ENCODE measurements at regions not wholly inside any gene's neighbourhood (a gene's known extent, or its start where the extent isn't known, plus 50 kb on each side); places are given as distances from the start of the nearest gene placed in this dataset.
"Not testable (repeated sequence)": the region's sequence is repeated elsewhere in the genome, so short reads cannot be mapped to it uniquely, and the experiment has no call there.

- intact Hi-C loops (cut with DNase I), result no loop called here
- no peak for DNase-seq (ENCODE audit: low spot score)
Observed at GRCh38 chr3:82475306-82475705, 713.9 kb upstream of the GBE1 start.

- no peak for DNase-seq (ENCODE audit: low spot score)
- intact Hi-C loops (cut with DNase I), result no loop called here
Observed at GRCh38 chr3:82474711-82475110, 713.3 kb upstream of the GBE1 start.

GRCh38 chr3:82473864-82474541, 712.6 kb upstream of the GBE1 start:
- intact Hi-C loops (cut with DNase I), result no loop called here
- DNase-seq (ENCODE audit: low spot score), result no peak

- DNase-seq (ENCODE audit: low spot score), result no peak
- intact Hi-C loops (cut with DNase I), result no loop called here
Observed at GRCh38 chr3:82467051-82467450, 705.6 kb upstream of the GBE1 start.

GRCh38 chr3:82462977-82463376, 701.5 kb upstream of the GBE1 start:
- no peak for DNase-seq (ENCODE audit: low spot score)

GRCh38 chr3:82461049-82461889, 699.8 kb upstream of the GBE1 start:
- no peak for DNase-seq (ENCODE audit: low spot score)
- intact Hi-C loops (cut with DNase I), result no loop called here

More at GRCh38 chr3:82462977-82463376, 701.5 kb upstream of the GBE1 start:
- intact Hi-C loops (cut with DNase I), result no loop called here

- intact Hi-C loops (cut with DNase I), result no loop called here
- no peak for DNase-seq (ENCODE audit: low spot score)
Observed at GRCh38 chr3:82448320-82448719, 686.9 kb upstream of the GBE1 start.

GRCh38 chr3:82428821-82429220, 667.4 kb upstream of the GBE1 start:
- intact Hi-C loops (cut with DNase I); DNase-seq (ENCODE audit: low spot score): not testable (repeated sequence)

GRCh38 chr3:82424031-82424339, 662.5 kb upstream of the GBE1 start:
- intact Hi-C loops (cut with DNase I), result no loop called here
- DNase-seq (ENCODE audit: low spot score), result no peak

- intact Hi-C loops (cut with DNase I), result no loop called here
- no peak for DNase-seq (ENCODE audit: low spot score)
Observed at GRCh38 chr3:82423268-82424030, 662.0 kb upstream of the GBE1 start.

GRCh38 chr3:82416830-82417229, 655.4 kb upstream of the GBE1 start:
- DNase-seq (ENCODE audit: low spot score), result no peak
- intact Hi-C loops (cut with DNase I), result no loop called here

- intact Hi-C loops (cut with DNase I), result no loop called here
Observed at GRCh38 chr3:82416349-82416748, 654.9 kb upstream of the GBE1 start.

GRCh38 chr3:82413171-82413570, 651.7 kb upstream of the GBE1 start:
- DNase-seq (ENCODE audit: low spot score), result no peak
- intact Hi-C loops (cut with DNase I), result no loop called here

More at GRCh38 chr3:82416349-82416748, 654.9 kb upstream of the GBE1 start:
- no peak for DNase-seq (ENCODE audit: low spot score)

GRCh38 chr3:82410366-82410765, 648.9 kb upstream of the GBE1 start:
- intact Hi-C loops (cut with DNase I), result no loop called here
- DNase-seq (ENCODE audit: low spot score), result no peak

- no peak for DNase-seq (ENCODE audit: low spot score)
- intact Hi-C loops (cut with DNase I), result no loop called here
Observed at GRCh38 chr3:82409842-82410241, 648.4 kb upstream of the GBE1 start.

GRCh38 chr3:82392203-82392775, 630.8 kb upstream of the GBE1 start:
- no peak for DNase-seq (ENCODE audit: low spot score)
- intact Hi-C loops (cut with DNase I), result no loop called here

GRCh38 chr3:82390868-82391267, 629.4 kb upstream of the GBE1 start:
- intact Hi-C loops (cut with DNase I), result no loop called here
- no peak for DNase-seq (ENCODE audit: low spot score)

- intact Hi-C loops (cut with DNase I), result no loop called here
- DNase-seq (ENCODE audit: low spot score), result no peak
Observed at GRCh38 chr3:82386647-82387046, 625.2 kb upstream of the GBE1 start.

GRCh38 chr3:82384181-82384580, 622.7 kb upstream of the GBE1 start:
- DNase-seq (ENCODE audit: low spot score), result no peak
- intact Hi-C loops (cut with DNase I), result no loop called here

GRCh38 chr3:82382831-82383230, 621.4 kb upstream of the GBE1 start:
- intact Hi-C loops (cut with DNase I), result no loop called here
- no peak for DNase-seq (ENCODE audit: low spot score)
